NCI-H526 treated with DMSO at 0.1 percent for 48 hours (cell line): ENCODE measurements at regions not wholly inside any gene's neighbourhood (a gene's known extent, or its start where the extent isn't known, plus 50 kb on each side); places are given as distances from the start of the nearest gene placed in this dataset.
"Not testable (repeated sequence)": the region's sequence is repeated elsewhere in the genome, so short reads cannot be mapped to it uniquely, and the experiment has no call there.

Experiments
- DNase-seq: peaks from one replicate; lab custom pipeline; 2025; lab: John Stamatoyannopoulos, UW

DNA sequence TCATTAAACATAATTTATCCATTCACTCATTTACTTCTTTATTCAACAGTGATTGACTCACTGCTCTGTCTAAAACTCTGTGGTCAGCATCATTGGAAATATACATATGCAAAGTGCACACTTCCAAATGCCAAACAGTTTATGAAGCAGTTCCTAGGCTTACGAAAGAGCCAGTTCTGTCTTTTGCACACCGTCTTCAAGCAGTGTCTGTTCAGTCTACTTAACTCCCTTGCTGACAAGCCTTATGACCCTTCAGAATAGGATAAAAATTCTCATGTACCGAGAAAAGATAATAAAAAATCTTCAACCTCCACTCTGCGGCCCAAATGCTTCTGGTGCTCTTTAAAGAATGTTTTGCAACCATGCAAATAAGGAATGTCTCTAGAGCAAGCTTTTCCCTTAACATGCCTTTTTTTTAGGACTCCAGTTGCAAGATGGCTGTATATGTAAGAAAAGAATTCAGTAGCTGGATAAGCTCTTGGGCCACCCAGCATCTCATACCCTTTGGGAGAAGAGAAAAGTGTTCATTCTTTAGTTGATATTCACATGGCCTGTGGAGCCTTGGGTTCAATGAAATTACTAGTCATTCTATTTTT is 1037.0 kb upstream of the SLIT2 start:
- DNase-seq = peak; percentile 24

DNA sequence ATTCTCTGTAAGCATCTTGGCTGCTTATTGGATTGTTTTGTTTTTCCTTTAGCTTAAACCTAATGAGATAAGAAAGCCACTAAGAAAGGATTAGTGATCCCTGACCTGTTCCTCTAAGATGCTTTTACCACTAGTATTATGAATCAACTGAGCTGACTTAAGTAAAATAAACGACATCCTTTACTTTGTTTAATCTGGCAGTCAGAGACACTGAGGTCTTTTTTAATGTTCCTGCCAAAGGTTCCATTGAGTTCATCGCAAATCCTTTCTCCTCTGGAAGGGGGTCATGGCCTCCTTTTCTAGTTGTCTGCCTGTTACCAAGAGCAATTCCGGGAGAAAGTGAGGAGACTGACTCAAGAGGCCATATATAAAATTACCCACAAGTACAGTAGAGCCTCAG is 1038.3 kb upstream of the SLIT2 start:
- no peak for DNase-seq

DNA sequence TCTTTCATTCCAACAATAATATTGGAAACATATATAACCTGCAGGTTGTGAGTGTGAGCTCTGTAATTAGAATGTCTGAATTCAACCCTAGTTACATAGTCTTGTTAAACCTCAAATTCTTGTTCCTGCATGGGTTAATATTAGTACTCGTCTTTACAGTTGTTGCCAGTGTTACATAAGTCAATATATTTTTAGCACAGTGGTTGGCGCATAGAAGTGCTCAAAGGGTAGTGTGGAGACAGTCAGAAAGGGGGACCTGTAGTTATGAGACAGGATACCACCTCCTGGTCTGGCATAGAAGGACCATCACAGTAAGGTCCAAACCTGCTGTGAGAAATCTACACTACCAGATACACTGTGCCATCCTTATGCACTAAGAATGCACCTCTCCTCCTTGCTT is 1045.9 kb upstream of the SLIT2 start:
- DNase-seq = no peak

DNA sequence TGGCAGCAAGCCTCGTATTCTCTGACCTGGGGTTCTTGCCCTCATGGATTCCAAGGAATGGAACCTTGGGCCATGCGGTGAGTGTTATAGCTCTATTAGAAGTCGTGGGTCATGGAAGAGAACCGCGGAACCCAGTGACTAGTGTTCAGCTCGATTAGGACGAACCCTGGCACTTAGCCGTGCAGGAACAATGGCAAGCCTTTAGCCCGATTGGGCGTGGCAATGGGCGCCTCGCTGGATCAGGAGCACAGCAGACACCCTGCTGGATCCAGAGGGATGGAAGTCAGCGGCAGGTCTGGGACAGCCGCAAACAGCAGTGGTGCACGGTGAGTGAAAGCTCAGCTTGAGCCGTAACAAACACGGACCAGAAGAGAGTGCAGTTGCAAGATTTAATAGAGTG is 1053.9 kb upstream of the SLIT2 start:
- not testable (repeated sequence) for DNase-seq

DNA sequence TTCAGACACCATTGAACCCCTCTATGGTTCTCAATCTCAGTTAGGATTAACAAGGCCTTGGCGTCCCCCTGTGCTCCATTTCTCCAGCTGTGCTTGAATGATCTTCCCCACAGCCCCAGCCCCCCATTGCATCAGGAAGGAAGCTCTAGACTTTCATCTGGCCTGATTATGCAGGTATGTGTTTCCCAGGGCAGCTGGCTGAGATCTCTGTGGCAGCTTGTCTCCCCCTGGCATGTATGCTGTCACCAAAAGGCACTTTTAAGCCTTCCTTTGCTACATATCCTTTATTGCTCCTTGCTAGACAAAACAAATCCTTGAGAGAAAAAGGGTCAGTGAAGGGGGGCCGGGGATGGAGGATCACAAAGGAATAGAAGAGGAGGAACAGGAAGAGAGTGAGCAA is 1056.0 kb upstream of the SLIT2 start:
- DNase-seq = no peak

DNA sequence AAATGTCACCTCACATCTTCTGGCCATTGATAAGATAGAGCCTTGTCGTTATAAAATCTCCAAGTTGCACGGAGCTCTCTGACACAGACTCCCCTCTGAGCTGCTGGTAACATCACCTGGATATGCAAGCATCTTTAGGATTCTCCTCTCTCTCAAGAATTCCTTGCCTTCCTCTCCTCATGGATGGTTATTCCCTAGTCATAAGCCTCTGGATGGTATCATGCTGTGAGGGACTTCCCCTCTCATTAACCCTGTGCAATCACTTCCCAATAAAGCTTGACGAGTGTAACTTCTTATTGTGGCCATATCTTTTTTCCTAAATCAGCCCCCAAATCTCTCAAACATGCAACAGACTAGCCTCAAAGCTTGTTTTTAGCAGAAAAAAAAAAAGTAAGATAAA is 1057.0 kb upstream of the SLIT2 start:
- DNase-seq = no peak

DNA sequence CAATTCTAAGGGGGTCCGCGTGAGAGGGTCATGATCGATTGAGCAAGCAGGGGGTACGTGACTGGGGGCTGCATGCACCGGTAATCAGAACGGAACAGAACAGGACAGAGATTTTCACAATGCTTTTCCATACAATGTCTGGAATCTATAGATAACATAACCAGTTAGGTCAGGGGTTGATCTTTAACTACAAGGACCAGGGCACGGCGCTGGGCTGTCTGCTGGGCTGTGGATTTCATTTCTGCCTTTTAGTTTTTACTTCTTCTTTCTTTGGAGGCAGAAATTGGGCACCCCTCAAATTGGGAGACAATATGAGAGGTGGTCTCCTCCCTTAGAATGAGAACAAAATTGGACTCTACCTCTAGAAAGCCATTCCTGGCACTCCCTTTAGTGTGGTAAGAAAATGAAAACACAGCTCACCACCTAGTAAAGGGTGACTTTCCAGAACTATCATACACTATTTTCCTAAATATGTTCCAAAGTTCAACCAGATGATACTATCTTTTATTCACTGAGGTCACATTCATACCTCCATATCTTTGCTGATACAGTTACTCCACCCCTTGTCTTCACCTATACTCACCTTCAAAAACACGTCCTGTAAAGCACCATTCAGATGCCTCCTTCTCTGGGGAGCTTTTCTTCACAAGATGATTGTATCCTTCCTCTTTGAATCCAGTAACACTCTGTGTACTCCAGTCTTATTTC is 1058.3 kb upstream of the SLIT2 start:
- no peak for DNase-seq

DNA sequence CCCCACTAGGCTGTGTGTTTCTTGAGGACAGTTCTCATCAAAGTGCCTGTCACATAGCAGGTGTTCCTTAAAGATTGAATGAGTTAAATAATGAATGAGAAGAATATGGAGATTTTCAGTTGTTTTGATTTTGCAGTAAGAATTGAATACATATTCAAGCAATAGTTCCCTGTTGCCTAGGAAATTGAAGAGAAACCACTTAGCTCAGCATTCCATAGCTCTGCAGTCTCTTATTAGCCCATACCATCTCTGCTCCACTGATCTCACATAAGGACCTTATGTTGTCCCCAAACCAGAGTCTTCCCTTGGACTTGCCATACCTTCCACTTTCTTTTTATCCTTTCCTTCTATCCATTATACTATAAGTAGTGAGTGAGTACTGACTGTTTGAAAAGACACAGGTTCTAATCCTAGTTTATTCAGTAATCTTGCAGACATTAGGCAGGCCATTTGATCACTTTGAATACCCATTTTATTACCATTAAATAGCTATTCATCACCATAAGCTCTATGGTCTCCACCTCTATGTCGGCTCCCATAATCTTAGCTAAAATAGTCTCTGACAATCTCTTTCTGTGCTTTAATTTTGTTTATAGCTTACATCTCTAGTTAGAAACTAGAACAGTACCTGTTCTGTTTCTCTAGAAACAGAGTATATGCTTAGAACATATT is 1059.6 kb upstream of the SLIT2 start:
- no peak for DNase-seq

DNA sequence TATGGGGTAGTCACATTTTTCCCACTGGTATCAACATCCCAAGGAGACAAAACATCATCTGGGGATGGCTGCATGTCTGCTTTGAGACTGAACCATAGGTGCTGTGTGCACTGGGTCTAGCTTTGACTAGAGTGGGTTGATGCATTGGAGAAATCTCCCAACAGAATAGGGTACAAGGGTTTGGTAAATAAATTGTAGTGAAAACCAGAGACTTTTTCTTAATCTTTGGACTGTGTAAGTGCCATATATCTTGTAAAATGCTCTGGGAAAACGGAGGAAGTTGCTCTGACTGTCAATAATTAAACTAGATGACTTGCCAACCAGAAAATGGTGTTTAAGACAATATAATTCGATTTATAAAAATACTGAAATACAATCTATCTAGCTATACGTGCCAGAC is 1064.0 kb upstream of the SLIT2 start:
- no peak for DNase-seq

DNA sequence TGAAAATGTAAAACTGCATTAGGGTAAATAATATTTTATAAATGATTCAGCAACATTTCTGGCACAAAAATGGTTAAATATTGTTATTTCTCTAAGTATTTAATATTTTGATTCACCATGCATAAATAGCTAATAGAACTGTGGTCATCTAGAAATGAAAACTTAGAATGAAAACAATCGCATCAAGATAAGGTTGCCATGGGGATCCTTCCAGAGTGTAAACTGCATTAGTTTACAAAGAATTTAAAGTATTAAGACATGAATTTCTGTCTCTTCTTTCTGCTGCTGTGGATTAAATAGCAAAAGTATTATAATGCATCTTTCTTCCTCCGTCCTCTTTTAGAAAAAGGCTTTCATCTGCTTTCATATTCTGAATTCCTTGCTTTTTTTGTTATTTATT is 1064.6 kb upstream of the SLIT2 start:
- DNase-seq = no peak

DNA sequence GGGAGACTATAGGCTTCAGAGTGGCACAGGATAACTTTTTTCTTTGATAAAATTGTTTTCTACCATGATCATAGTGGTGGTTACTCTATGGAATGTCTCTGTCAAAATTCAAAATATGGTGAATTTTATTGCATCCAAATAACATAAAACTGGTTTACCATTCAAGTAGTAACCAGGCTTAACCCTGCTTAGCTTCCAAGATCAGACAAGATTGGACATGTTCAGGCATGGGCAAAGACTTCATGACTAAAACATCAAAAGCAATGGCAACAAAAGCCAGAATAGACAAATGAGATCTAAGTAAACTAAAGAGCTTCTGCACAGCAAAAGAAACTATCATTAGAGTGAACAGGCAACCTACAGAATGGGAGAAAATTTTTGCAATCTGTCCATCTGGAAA is 1070.1 kb upstream of the SLIT2 start:
- DNase-seq = peak; percentile 44

DNA sequence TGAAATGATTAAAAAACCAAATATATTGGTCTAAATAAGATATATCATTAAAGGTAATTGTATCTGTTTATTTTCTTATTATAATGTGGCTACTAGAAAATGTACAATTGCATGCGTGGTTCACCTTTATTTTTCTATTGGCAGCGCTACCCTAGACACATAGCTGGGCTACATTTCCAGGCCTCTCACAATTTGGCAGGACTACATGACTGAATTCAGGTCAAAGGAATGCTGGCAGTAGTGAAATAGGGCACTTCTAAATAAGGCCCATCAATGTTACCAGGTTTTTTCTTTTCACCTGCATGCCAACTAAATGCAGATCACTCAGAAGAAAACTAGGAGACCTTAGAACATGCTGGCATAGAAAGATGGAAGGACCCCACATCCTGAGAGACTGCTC is 1072.9 kb upstream of the SLIT2 start:
- no peak for DNase-seq

DNA sequence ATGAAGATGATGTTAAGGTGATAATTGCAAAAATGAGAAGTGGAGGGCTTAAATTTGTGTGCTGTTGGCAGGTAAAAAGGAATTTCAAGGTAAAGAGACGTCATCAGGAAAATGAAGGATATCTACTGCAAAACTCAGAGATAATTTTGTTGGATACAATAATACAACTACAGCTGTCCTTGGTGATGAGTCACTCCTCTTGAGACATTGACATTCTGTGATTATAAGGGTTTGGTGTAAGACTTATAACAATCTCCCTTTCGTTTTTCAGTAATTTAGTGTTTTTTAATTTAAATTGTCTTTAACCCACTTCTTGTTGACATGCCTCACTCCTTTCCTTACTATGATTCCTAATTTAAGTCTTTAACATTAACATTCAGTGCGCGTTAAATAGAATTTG is 1074.1 kb upstream of the SLIT2 start:
- no peak for DNase-seq

DNA sequence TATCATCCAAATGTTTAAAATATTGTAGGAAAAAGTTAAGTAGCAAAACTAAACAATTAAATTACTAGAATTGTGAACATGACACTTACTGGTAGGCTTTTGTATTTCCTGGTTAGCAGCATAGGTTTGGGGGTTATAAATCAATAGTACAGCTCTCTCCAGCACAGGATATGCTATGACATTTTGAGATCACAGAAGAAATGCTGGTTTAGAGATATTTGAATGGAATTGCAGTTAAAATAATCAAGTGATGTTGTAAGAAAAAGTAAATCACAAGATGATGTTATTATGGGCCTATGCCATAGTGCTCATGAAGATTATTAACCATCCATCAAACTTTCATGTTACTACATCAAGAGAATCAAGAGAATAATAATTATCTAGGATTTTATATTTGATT is 1079.9 kb upstream of the SLIT2 start:
- DNase-seq = no peak

DNA sequence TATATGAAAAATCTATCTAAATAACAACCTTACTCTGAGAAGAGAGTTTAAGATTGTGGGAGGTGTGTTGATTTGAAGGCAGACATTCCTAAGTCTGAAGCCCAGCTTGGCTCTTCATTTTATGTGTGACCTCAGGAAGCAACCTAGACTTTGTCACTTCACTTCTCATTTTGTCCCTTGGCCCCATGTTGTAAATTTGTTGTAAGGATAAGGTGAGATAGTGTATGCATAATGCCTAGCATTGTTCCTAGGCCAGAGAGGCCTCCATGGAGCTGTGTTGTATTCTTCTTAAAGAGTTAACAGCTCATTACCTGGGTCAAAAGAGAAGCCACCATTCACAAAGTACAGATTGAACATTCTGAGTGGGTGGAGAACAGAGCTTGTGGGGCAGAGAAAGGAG is 1084.4 kb upstream of the SLIT2 start:
- no peak for DNase-seq

DNA sequence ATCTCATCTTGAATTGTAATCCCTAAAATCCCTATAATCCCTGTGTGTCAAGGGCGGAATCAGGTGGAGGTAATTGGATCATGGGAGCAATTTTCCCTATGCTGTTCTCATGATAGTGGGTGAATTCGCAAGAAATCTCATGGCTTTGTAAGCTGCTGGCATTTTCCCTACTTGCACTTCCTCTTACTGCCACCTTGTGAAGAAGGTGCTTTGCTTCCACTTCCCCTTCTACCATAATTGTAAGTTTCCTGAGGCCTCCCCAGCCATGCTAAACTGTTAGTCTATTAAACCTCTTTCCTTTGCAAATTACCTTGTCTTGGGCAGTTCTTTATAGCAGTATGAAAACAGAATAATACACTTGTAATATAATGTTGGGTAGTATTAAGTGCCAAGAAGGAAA is 1087.4 kb upstream of the SLIT2 start:
- no peak for DNase-seq

DNA sequence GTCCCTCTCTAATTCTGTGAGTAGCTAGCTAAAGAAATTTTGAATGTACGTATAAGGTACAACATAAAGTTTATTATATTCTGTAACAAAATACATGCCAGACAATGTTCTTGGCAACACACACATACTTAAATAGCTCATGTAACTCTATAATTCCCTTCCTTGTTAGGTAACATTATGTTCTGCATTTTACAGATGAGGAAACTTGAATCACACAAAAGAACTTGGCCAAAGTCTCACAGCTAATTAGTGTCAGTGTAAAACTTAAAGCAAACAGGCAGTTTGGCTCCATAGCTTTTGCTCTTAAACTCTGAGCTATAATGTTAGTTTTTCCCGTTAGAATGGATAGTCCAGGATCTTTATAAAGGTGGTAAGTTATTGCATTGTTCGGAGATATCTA is 1091.8 kb upstream of the SLIT2 start:
- DNase-seq = no peak

DNA sequence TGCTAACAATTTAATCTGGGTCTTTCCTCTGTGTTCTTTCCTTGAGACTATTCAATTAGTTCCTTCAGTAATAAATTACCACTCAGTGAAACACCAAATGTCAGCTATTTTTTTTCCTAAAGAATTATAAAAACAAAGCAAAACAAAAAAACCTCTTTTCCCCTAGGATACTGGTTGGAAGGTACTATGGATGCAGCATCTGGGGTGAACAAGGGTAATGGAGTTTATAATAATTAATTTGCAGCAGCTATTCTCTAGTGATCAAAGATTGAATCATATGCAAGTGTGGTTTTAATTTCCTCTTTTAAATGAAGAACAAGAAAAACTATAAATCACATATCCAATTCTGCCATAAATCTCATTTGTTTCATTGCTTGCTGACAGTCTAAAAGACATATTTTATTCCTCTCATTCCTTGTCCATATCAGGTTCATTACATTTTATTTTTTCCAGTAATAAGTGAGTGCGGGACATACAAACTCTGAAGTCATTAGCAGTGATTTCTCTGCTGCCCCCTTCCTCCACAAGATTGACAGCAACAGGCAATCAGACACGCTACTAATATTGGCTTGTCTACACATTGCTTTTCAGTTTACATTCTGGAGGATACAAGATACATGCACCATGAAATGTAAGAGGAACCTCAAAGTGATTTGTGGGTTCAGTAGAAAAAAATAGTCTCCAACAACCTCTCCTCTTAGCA is 1093.4 kb upstream of the SLIT2 start:
- DNase-seq = no peak

DNA sequence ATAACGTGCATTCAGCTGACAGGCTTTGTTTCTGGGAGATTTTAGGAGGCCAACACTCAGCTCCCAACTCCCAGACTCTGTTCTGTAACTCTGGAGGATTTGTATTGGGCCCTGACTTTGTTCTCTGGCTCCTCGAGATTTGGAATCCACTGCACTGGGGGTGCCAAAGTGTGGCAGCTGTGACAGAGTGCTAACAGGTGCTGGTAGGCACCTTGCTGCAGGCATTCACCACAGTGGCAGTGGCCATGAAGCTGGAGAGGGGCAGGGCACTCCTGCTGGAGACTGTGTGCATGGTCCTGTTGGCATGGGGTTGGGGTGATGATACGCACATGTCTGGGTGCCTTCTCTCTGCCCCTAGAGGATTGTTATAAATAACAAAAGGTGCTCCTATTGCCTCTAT is 1094.9 kb upstream of the SLIT2 start:
- DNase-seq = no peak

DNA sequence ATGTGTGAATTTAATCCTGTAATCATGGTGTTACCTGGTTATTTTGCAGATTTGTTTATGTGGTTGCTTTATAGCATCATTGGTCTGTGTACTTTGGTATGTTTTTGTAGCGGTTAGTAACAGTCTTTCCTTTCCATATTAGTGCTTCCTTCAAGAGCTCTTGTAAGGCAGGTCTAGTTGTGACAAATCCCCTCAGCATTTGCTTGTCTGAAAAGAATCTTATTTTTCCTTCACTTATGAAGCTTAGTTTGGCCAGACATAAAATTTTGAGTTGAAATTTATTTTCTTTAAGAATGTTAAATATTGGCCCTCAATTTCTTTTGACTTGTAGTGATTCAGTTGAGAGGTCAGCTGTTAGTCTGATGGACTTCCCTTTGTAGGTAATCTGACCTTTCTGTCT is 1096.1 kb upstream of the SLIT2 start:
- no peak for DNase-seq

DNA sequence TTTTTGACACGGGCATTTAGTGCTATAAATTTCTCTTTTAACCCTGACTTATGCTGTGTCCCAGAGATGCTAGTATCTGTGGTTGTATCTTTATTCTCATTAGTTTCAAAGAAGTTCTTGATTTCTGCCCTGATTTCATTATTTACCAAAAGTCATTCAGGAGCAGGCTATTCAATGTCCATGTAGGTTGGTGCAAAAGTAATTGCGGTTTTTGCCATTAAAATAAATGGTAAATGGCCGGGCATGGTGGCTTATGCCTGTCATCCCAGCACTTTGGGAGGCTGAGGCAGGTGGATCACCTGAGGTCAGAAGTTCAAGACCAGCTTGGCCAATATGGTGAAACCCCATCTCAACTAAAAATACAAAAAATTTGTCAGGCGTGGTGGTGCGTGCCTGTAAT is 1097.4 kb upstream of the SLIT2 start:
- not testable (repeated sequence) for DNase-seq

DNA sequence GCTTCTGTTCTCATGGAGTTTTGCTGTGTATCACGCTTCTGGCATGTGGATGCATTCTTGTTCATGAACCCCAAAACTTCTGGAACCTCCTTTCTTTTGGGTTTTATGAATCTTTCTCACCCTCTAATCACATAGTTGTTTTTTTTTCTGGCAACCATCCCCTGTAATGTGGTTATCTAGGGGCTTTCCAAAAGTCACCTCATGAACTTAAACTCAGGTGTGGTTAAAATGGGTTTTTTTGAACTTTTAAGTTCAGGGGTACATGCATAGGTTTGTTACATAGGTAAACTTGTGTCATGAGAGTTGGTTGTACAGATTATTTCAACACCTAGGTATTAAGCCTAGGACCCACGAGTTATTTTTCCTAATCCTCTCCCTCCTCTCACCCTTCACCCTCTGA is 1099.4 kb upstream of the SLIT2 start:
- no peak for DNase-seq

DNA sequence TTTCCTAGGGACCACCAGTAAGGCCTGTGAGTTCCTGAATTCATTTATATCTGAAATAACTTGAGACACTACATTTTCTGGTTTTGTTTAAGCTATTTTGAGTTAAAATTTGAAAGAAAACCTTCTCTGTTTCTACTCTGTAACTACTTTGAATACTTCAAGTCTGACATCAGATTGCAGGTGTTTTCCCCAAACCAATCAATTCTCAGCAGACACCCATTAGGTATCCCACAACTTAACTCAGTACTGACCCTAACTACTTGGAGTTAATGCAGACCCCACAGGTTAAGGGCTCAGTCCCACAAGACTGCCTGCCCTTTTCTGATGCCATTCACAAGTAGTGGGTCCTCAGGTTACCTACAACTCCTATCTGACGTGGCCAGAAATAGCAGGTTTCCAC is 1100.0 kb upstream of the SLIT2 start:
- no peak for DNase-seq
